Activated CD8-positive, alpha-beta T cell treated with anti-CD3 and anti-CD28 coated beads for 36 hours (primary cell): ENCODE measurements at regions not wholly inside any gene's neighbourhood (a gene's known extent, or its start where the extent isn't known, plus 50 kb on each side); places are given as distances from the start of the nearest gene placed in this dataset.

Source experiments
- ATAC-seq: fragments of 200-7000 bp; cut with Tn5 transposase; one replicate; pipeline ENCODE4 v1.10.0; 2021; ENCODE audit warnings: mild to moderate bottlenecking, moderate library complexity
- CTCF ChIA-PET: fragments of 350-600 bp; sonication (Branson Sonifier 250); formaldehyde crosslinking; loops from one replicate; lab custom pipeline; 2021; ENCODE audit warnings: antibody characterized with exemption; lab: Charles Lee
- POLR2A ChIA-PET: fragments of 350-600 bp; sonication (Branson Sonifier 250); formaldehyde crosslinking; loops from one replicate; lab custom pipeline; 2021; ENCODE audit warnings: antibody characterized with exemption; lab: Charles Lee
- DNase-seq: peaks from one replicate; pipeline ENCODE4 v3.0.0-alpha.2; 2020
- H3K27ac Mint-ChIP-seq: one replicate; pipeline ENCODE4 v1.8.0; 2021; ENCODE audit warnings: mild to moderate bottlenecking, mixed read lengths
- H3K27me3 Mint-ChIP-seq: one replicate; pipeline ENCODE4 v1.8.0; 2021; ENCODE audit warnings: mixed read lengths
- H3K36me3 Mint-ChIP-seq: one replicate; pipeline ENCODE4 v1.8.0; 2021; ENCODE audit warnings: low read depth, mixed read lengths
- H3K4me1 Mint-ChIP-seq: one replicate; pipeline ENCODE4 v1.8.0; 2021; ENCODE audit warnings: low read depth, mixed read lengths
- H3K4me3 Mint-ChIP-seq: one replicate; pipeline ENCODE4 v1.8.0; 2021; ENCODE audit warnings: mild to moderate bottlenecking, moderate library complexity, mixed read lengths
- H3K9me3 Mint-ChIP-seq: one replicate; pipeline ENCODE4 v1.8.0; 2021; ENCODE audit warnings: mixed read lengths
- CTCF ChIP-seq: fragments of 200-600 bp; IDR thresholded peaks from one replicate; pipeline ENCODE4 v1.8.0; 2022; ENCODE audit warnings: antibody characterized with exemption, mild to moderate bottlenecking
- intact Hi-C: fragments of 100-400 bp; cut with micrococcal nuclease; formaldehyde crosslinking; loops from one replicate; pipeline ENCODE4 v1.10.0; 2022

GRCh38 chr6:17001188-17001587 is 100.7 kb upstream of the STMND1 start:
- Mint-ChIP-seq H3K36me3 (no peaks in the 10 kb centered on the region), H3K27me3 (peaks cover 53% of the 10 kb centered on the region), H3K27ac (no peak overlapping the region), H3K9me3 (no peaks in the 10 kb centered on the region), H3K4me3 (no peak overlapping the region), H3K4me1 (no peaks in the 10 kb centered on the region)
- CTCF ChIA-PET = interaction anchor here (1.0 to 1.4 kb wide), 3 partner anchors 12 to 237 kb away, joined by 3 to 5 read pairs (median 3); no protein-coding TSS in a partner anchor
- POLR2A ChIA-PET = no interaction called here
- no peak for TF ChIP-seq CTCF
- ATAC-seq (no peak), DNase-seq (no peak)
- intact Hi-C loops = no loop called here

GRCh38 chr6:16999491-17000436 is 102.1 kb upstream of the STMND1 start:
- no peak overlapping the region for H3K27ac Mint-ChIP-seq
- no peaks in the 10 kb centered on the region for H3K36me3 Mint-ChIP-seq
- DNase-seq (no peak), ATAC-seq (no peak)
- intact Hi-C loops = no loop called here
- H3K4me1 Mint-ChIP-seq = no peaks in the 10 kb centered on the region
- no peaks in the 10 kb centered on the region for H3K9me3 Mint-ChIP-seq
- POLR2A ChIA-PET = no interaction called here
- peaks cover 50% of the 10 kb centered on the region for H3K27me3 Mint-ChIP-seq
- no peak for TF ChIP-seq CTCF
- no peak overlapping the region for H3K4me3 Mint-ChIP-seq
- CTCF ChIA-PET = no interaction called here

- DNase-seq = no peak
- CTCF ChIA-PET = no interaction called here
- ATAC-seq = no peak
- Mint-ChIP-seq H3K4me1 (no peaks in the 10 kb centered on the region), H3K9me3 (no peaks in the 10 kb centered on the region), H3K27ac (no peak overlapping the region), H3K27me3 (peaks cover 46% of the 10 kb centered on the region), H3K36me3 (no peaks in the 10 kb centered on the region), H3K4me3 (no peak overlapping the region)
- intact Hi-C loops = no loop called here
- POLR2A ChIA-PET = no interaction called here
- no peak for TF ChIP-seq CTCF
Measured at GRCh38 chr6:16998461-16998860, 103.4 kb upstream of the STMND1 start.

- Mint-ChIP-seq H3K4me3 (no peak overlapping the region), H3K9me3 (no peaks in the 10 kb centered on the region), H3K4me1 (no peaks in the 10 kb centered on the region), H3K36me3 (no peaks in the 10 kb centered on the region), H3K27me3 (peaks cover 43% of the 10 kb centered on the region), H3K27ac (no peak overlapping the region)
- TF ChIP-seq CTCF = no peak
- DNase-seq (no peak), ATAC-seq (no peak)
- intact Hi-C loops = no loop called here
- CTCF ChIA-PET = no interaction called here
- POLR2A ChIA-PET = no interaction called here
Measured at GRCh38 chr6:16995511-16996250, 106.2 kb upstream of the STMND1 start.

GRCh38 chr6:16993396-16993795 is 108.5 kb upstream of the STMND1 start:
- ATAC-seq = no peak
- no peak overlapping the region for H3K4me3 Mint-ChIP-seq
- no peaks in the 10 kb centered on the region for H3K4me1 Mint-ChIP-seq
- ChIA-PET POLR2A (no interaction called here), CTCF (no interaction called here)
- no peaks in the 10 kb centered on the region for H3K36me3 Mint-ChIP-seq
- H3K9me3 Mint-ChIP-seq = peaks cover 6% of the 10 kb centered on the region
- intact Hi-C loops = no loop called here
- no peak for DNase-seq
- no peak for TF ChIP-seq CTCF
- H3K27ac Mint-ChIP-seq = no peak overlapping the region
- H3K27me3 Mint-ChIP-seq = peaks cover 36% of the 10 kb centered on the region
